ENCODE measurements at regions not wholly inside any gene's neighbourhood (a gene's known extent, or its start where the extent isn't known, plus 50 kb on each side); places are given as distances from the start of the nearest gene placed in this dataset.

DNA sequence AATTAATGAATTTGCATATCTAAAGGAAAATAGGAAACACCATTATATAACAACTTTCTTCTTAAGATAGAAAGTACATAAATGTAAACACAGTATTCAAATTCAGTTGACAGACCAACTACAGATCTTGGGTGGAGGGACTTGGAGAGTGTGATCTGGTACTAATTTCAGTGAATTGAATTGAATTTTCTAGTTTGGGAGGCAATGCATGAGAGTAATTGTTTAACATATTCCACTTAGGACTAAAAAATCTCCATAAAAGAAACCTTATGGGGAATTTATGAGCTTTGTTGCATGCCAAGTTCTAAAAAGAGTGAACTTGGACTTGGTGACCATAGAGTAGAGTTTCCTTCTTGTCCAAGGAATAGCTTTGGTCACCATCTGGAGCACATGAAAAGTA, 261.1 kb upstream of the TTC29 start:
- H3K4me3 ChIP-seq (ENCODE audit: low read depth, low read length): no peak overlapping the region
- DNase-seq (ENCODE audit: low read depth): no peak
- TF ChIP-seq, protein P1, sequence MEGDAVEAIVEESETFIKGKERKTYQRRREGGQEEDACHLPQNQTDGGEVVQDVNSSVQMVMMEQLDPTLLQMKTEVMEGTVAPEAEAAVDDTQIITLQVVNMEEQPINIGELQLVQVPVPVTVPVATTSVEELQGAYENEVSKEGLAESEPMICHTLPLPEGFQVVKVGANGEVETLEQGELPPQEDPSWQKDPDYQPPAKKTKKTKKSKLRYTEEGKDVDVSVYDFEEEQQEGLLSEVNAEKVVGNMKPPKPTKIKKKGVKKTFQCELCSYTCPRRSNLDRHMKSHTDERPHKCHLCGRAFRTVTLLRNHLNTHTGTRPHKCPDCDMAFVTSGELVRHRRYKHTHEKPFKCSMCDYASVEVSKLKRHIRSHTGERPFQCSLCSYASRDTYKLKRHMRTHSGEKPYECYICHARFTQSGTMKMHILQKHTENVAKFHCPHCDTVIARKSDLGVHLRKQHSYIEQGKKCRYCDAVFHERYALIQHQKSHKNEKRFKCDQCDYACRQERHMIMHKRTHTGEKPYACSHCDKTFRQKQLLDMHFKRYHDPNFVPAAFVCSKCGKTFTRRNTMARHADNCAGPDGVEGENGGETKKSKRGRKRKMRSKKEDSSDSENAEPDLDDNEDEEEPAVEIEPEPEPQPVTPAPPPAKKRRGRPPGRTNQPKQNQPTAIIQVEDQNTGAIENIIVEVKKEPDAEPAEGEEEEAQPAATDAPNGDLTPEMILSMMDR (IDR thresholded peaks at IDR 0.05; ENCODE audit: insufficient read depth, low read depth, low read length, missing control alignments): no peak

DNA sequence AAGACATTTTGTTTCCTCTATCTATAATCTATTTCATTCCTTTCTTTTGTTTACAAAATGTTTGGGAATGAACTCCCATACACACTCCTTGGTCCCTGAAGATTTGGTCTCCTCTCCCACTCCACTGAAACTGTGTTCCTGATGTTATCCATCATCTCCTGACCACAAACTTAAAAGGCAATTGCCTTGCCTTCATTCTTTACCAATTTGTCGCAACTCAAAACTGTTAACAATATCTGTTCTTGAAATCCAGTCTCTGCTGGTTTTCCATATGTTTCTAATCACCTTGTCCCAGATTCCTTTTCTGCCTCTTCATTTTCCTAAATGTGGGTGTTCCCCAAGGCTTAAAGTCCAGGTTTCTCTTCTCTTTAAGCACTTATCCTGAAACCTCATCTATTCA, 262.2 kb upstream of the TTC29 start:
- TF ChIP-seq, protein P1 (IDR thresholded peaks at IDR 0.05; ENCODE audit: insufficient read depth, low read depth, low read length, missing control alignments): no peak
- no peak overlapping the region for H3K4me3 ChIP-seq (ENCODE audit: low read depth, low read length)
- DNase-seq (ENCODE audit: low read depth): no peak

DNA sequence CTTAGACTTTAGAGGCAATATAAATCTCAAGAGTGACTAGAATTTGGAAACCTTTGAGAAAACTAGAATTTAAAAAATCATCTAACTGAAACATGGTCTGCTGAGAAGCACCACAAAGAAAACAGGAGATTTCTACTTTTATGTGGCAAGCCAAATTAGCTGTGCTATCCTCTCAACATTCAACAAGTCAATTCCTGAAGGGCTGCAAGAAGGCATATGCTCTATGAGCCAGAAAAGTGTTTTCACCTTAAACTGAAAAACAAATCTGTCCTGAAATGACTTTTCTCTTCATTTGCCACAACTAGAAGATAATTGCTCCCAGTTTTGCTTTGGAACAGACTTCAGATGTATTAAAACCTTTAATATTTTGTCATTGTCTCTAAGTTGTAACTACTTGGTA, 263.2 kb upstream of the EDNRA start:
- TF ChIP-seq, protein P1 (IDR thresholded peaks at IDR 0.05; ENCODE audit: insufficient read depth, low read depth, low read length, missing control alignments): no peak
- no peak overlapping the region for H3K4me3 ChIP-seq (ENCODE audit: low read depth, low read length)
- DNase-seq (ENCODE audit: low read depth): no peak

DNA sequence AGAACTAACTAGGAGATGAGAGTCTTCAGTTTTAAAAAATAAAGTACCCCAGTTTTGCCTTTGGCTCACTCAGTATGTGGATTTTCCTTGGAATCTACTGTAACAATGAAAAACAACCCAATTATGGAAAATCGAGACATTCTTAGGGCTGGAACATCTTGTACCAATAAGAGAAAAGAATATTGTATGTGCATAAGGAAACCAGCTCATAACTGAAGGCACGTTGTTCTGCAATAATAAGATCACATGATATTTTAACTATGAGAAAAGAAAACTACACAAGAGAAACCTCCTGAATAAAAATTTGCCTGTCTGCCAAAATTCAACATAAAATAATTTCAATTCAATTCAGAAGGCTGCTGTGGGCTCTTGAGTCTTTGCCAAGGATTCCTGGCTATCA, 261.8 kb upstream of the EDNRA start:
- no peak for DNase-seq (ENCODE audit: low read depth)
- no peak overlapping the region for H3K4me3 ChIP-seq (ENCODE audit: low read depth, low read length)
- TF ChIP-seq, protein P1 (IDR thresholded peaks at IDR 0.05; ENCODE audit: insufficient read depth, low read depth, low read length, missing control alignments): no peak

DNA sequence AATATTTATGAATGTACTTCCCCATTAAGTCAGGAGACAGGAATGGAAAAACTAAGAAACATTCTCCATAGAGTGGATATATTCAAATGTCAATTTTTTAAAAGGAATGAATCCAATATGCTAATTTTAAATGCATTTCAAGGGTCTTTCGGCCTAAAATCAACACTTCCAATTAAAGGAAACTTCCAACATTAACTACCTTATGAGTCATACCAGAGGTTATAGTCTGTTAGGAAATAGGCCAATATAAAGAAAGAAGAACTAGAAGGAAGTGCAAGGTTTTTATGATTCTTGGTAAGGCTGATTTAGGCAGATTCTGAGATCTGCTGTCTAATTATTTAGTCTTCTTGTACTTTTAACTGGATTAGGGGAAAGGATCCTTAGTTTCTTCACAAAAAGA, 260.1 kb upstream of the EDNRA start:
- no peak for DNase-seq (ENCODE audit: low read depth)

DNA sequence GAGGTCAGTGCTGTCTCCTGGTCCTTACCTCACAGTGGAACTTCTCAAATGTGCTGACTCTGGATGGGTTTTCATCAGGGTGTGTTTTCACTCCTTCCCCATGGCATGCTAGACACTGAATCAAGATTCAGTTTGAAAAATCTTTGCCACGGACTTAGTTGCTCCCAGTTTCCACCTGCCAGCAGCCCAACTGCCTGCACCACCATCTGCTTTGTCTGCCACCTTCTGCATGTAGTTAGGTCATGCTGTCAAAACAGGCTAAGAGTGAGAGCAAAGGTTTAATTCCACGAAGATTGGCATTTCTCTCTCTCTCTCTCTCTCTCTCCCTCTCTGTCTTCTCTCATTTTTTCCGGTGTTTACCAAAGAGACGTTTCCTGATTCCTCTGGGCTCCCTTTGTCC, 258.0 kb upstream of the EDNRA start:
- TF ChIP-seq, protein P1 (IDR thresholded peaks at IDR 0.05; ENCODE audit: insufficient read depth, low read depth, low read length, missing control alignments): no peak
- no peak overlapping the region for H3K4me3 ChIP-seq (ENCODE audit: low read depth, low read length)
- DNase-seq (ENCODE audit: low read depth): no peak

More for the DNA sequence above, 260.1 kb upstream of the EDNRA start:
- TF ChIP-seq, protein P1 (IDR thresholded peaks at IDR 0.05; ENCODE audit: insufficient read depth, low read depth, low read length, missing control alignments): no peak
- no peak overlapping the region for H3K4me3 ChIP-seq (ENCODE audit: low read depth, low read length)

DNA sequence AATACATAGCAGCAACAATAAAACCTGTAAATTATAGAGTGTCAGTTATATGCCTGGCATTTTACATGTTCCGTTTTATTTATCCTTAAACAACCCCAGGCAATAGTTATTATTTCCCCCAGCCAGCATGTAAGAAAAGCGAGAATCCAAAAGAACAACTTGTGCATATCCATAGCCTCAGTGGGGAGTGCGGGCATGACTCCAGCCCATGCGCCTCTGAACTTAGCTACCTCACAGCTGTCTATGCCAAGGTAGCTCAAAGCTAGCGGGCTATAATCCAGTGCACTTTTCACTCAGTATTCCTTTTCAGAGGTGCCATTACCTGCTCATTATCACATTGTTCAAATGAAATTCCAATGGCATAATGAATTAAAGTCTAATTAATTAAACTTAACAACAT, 257.3 kb upstream of the EDNRA start:
- TF ChIP-seq, protein P1 (IDR thresholded peaks at IDR 0.05; ENCODE audit: insufficient read depth, low read depth, low read length, missing control alignments): no peak
- no peak overlapping the region for H3K4me3 ChIP-seq (ENCODE audit: low read depth, low read length)
- DNase-seq (ENCODE audit: low read depth): no peak
